CD14-positive monocyte (primary cell): ENCODE measurements at regions not wholly inside any gene's neighbourhood (a gene's known extent, or its start where the extent isn't known, plus 50 kb on each side); places are given as distances from the start of the nearest gene placed in this dataset.

Experiments used
- DNase-seq, 3 donors: peaks; one replicate each; pipeline ENCODE4 v3.0.0-alpha.2; 2011 to 2022
- H2AFZ ChIP-seq: 2 replicates; pipeline ENCODE4 v1.6.0; 2012; ENCODE audit warnings: mild to moderate bottlenecking, low read depth, low read length, inconsistent platforms; ENCODE audit not compliant: insufficient read depth, poor library complexity, severe bottlenecking
- H3K27ac ChIP-seq, 2 donors: 1 replicate in 1 of 2; 2 replicates in 1 of 2; pipeline ENCODE4 v1.5.1; 2012 to 2013; ENCODE audit warnings: low read length in 2 of 2, control low read depth in 1 of 2, inconsistent platforms in 1 of 2, low read depth in 1 of 2, mild to moderate bottlenecking in 1 of 2
- H3K27me3 ChIP-seq, 2 donors: one replicate each; pipeline versions ENCODE4 v1.6.0 to v1.6.1; 2011 to 2013; ENCODE audit warnings: low read length in 2 of 2; ENCODE audit not compliant: control insufficient read depth in 2 of 2, insufficient read depth in 2 of 2
- H3K36me3 ChIP-seq, 2 donors: replicated peaks in 1 of 2; 1 replicate in 1 of 2; 2 replicates in 1 of 2; pipeline versions ENCODE4 v1.5.1 to v1.6.1; 2012 to 2013; ENCODE audit warnings: low read length in 2 of 2, control low read depth in 1 of 2, inconsistent platforms in 1 of 2, mild to moderate bottlenecking in 1 of 2; ENCODE audit not compliant: insufficient read depth in 2 of 2, control insufficient read depth in 1 of 2
- H3K4me1 ChIP-seq, 2 donors: 1 replicate in 1 of 2; 2 replicates in 1 of 2; pipeline versions ENCODE4 v1.5.1 to v1.6.1; 2012 to 2013; ENCODE audit warnings: low read length in 2 of 2, control low read depth in 1 of 2, inconsistent platforms in 1 of 2, mild to moderate bottlenecking in 1 of 2, moderate library complexity in 1 of 2; ENCODE audit not compliant: insufficient read depth in 2 of 2, control insufficient read depth in 1 of 2
- H3K4me2 ChIP-seq: replicated peaks from 2 replicates; pipeline ENCODE3; 2012; ENCODE audit warnings: low read length, moderate library complexity, mild to moderate bottlenecking; ENCODE audit not compliant: poor library complexity, severe bottlenecking; ENCODE audit errors: extremely low read depth
- H3K4me3 ChIP-seq, 3 experiments: fragments of 200-600 bp in 1 of 3; sonication (generic) in 1 of 3; replicated peaks in 1 of 3; 1 replicate in 2 of 3; 2 replicates in 1 of 3; pipeline ENCODE4 v1.5.1; 2011 to 2013; ENCODE audit warnings: low read length in 3 of 3, mild to moderate bottlenecking in 3 of 3, control low read depth in 2 of 3, low read depth in 2 of 3, inconsistent platforms in 1 of 3, moderate library complexity in 1 of 3
- H3K79me2 ChIP-seq: 2 replicates; pipeline ENCODE4 v1.6.0; 2012; ENCODE audit warnings: mild to moderate bottlenecking, control low read depth, inconsistent platforms, low read length, moderate library complexity; ENCODE audit not compliant: insufficient read depth
- H3K9ac ChIP-seq: 2 replicates; pipeline ENCODE4 v1.6.0; 2017; ENCODE audit warnings: low read length, mild to moderate bottlenecking; ENCODE audit not compliant: insufficient read depth, poor library complexity, severe bottlenecking
- H3K9me3 ChIP-seq, 2 donors: replicated peaks in 1 of 2; 1 replicate in 1 of 2; 2 replicates in 1 of 2; pipeline versions ENCODE4 v1.5.1 to v1.6.1; 2012 to 2013; ENCODE audit warnings: low read length in 2 of 2, control low read depth in 1 of 2; ENCODE audit not compliant: control insufficient read depth in 1 of 2, insufficient read depth in 1 of 2
- H4K20me1 ChIP-seq: 2 replicates; pipeline ENCODE4 v1.6.0; 2012; ENCODE audit warnings: mild to moderate bottlenecking, low read length, control low read depth, moderate library complexity; ENCODE audit not compliant: insufficient read depth
- H3K27ac Mint-ChIP-seq, 7 donors: one replicate each; pipeline ENCODE4 v1.8.0; 2020; ENCODE audit warnings: mild to moderate bottlenecking in 7 of 7, mixed read lengths in 7 of 7, moderate library complexity in 6 of 7, inconsistent platforms in 2 of 7
- H3K27me3 Mint-ChIP-seq, 3 donors: one replicate each; pipeline ENCODE4 v1.8.0; 2021 to 2022; ENCODE audit warnings: low read depth in 3 of 3, mild to moderate bottlenecking in 3 of 3, mixed read lengths in 3 of 3, moderate library complexity in 3 of 3, inconsistent platforms in 1 of 3
- H3K36me3 Mint-ChIP-seq, 2 donors: one replicate each; pipeline ENCODE4 v1.8.0; 2020; ENCODE audit warnings: mixed read lengths in 2 of 2, inconsistent platforms in 1 of 2, mild to moderate bottlenecking in 1 of 2
- H3K4me1 Mint-ChIP-seq: one replicate; pipeline ENCODE4 v1.8.0; 2020; ENCODE audit warnings: mild to moderate bottlenecking, mixed read lengths
- H3K4me3 Mint-ChIP-seq, 2 donors: one replicate each; pipeline ENCODE4 v1.8.0; 2020; ENCODE audit warnings: mild to moderate bottlenecking in 2 of 2, mixed read lengths in 2 of 2, moderate library complexity in 1 of 2
- H3K9me3 Mint-ChIP-seq, 7 donors: one replicate each; pipeline ENCODE4 v1.8.0; 2020 to 2022; ENCODE audit warnings: mixed read lengths in 7 of 7, mild to moderate bottlenecking in 6 of 7, moderate library complexity in 6 of 7, inconsistent platforms in 2 of 7
- WGBS: methylation state at CpG from one replicate; pipeline ENCODE4 v1.1.5; 2013; ENCODE audit warnings: missing lambda C conversion rate; ENCODE audit not compliant: insufficient coverage; 5-methylcytosine and 5-hydroxymethylcytosine counted together
- intact Hi-C, 2 donors: fragments of 100-400 bp; cut with micrococcal nuclease; formaldehyde crosslinking; loops; one replicate each; pipeline versions ENCODE4 v1.15.0 to v1.15.1; 2023
- TF ChIP-seq, protein P1 (sequence below): fragments of 200-600 bp; IDR thresholded peaks from one replicate; pipeline ENCODE4 v1.8.0; 2022; ENCODE audit warnings: antibody characterized with exemption, mild to moderate bottlenecking

DNA sequence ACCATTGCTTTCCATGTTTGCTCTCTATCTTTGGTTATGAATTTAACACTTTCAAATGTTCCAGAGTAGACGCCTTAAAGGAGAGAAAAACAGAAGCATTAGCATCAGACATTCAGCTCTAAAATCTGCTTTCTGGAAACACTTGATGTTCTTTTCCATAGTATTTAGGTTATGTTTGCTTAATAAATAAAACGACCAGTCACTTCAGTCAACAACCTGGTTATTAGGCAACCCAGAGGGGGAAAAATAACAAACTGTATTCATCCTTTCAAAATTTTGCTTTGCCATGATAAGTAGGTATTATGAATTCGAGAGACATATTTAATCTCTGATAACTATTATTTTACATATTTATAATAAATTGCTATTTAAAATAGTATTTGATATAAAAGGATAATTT, 1044.7 kb downstream of the CDH9 start:
- no CpG with 5 or more reads among the region's 3 CpGs for WGBS
- peaks cover 0 to 6% of the 10 kb centered on the region in 2 donors for H3K9me3 ChIP-seq
- no peak overlapping the region for H3K4me2 ChIP-seq
- DNase-seq = no peak
- Mint-ChIP-seq H3K4me1 (no peaks in the 10 kb centered on the region), H3K4me3 (no peak overlapping the region), H3K27ac (no peak overlapping the region), H3K27me3 (no peaks in the 10 kb centered on the region), H3K9me3 (peaks cover 0 to 10% (median 2%) of the 10 kb centered on the region in 7 donors), H3K36me3 (no peaks in the 10 kb centered on the region)
- intact Hi-C loops = no loop called here
- no peak overlapping the region for H3K27ac ChIP-seq
- TF ChIP-seq, protein P1, sequence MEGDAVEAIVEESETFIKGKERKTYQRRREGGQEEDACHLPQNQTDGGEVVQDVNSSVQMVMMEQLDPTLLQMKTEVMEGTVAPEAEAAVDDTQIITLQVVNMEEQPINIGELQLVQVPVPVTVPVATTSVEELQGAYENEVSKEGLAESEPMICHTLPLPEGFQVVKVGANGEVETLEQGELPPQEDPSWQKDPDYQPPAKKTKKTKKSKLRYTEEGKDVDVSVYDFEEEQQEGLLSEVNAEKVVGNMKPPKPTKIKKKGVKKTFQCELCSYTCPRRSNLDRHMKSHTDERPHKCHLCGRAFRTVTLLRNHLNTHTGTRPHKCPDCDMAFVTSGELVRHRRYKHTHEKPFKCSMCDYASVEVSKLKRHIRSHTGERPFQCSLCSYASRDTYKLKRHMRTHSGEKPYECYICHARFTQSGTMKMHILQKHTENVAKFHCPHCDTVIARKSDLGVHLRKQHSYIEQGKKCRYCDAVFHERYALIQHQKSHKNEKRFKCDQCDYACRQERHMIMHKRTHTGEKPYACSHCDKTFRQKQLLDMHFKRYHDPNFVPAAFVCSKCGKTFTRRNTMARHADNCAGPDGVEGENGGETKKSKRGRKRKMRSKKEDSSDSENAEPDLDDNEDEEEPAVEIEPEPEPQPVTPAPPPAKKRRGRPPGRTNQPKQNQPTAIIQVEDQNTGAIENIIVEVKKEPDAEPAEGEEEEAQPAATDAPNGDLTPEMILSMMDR = no peak
- no peaks in the 10 kb centered on the region for H3K36me3 ChIP-seq
- no peak overlapping the region for H2AFZ ChIP-seq
- no peaks in the 10 kb centered on the region for H3K79me2 ChIP-seq
- no peak overlapping the region for H3K9ac ChIP-seq
- H3K27me3 ChIP-seq = no peaks in the 10 kb centered on the region
- H3K4me1 ChIP-seq = no peaks in the 10 kb centered on the region
- H4K20me1 ChIP-seq = no peaks in the 10 kb centered on the region
- no peak overlapping the region for H3K4me3 ChIP-seq

DNA sequence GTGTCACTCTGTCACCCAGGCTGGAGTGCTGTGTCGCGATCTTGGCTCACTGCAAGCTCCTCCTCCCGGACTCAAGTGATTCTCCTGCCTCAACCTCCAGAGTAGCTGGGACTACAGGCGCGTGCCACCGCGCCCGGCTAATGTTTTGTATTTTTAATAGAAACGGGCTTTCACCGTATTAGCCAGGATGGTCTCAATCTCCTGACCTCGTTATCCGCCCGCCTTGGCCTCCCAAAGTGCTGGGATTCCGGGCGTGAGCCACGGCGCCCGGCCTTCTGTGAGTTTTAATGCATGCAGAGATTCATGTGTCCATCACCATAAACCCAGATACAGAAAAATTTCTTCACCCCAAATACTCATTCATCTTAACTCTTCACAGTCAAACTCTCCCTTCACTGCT, 1046.7 kb downstream of the CDH9 start:
- intact Hi-C loops = no loop called here
- H3K27ac ChIP-seq = no peak overlapping the region
- no peak overlapping the region for H2AFZ ChIP-seq
- H3K9me3 Mint-ChIP-seq = peaks cover 0 to 5% (median 3%) of the 10 kb centered on the region in 7 donors
- no peak overlapping the region for H3K9ac ChIP-seq
- no peak overlapping the region for H3K4me2 ChIP-seq
- no peaks in the 10 kb centered on the region for H3K4me1 Mint-ChIP-seq
- no peak overlapping the region for H3K4me3 Mint-ChIP-seq
- no peaks in the 10 kb centered on the region for H3K79me2 ChIP-seq
- H3K27me3 Mint-ChIP-seq = no peaks in the 10 kb centered on the region
- no peaks in the 10 kb centered on the region for H3K27me3 ChIP-seq
- no peaks in the 10 kb centered on the region for H3K36me3 ChIP-seq
- H4K20me1 ChIP-seq = no peaks in the 10 kb centered on the region
- no peak for DNase-seq
- TF ChIP-seq, protein P1 = no peak
- no peaks in the 10 kb centered on the region for H3K4me1 ChIP-seq
- H3K4me3 ChIP-seq = no peak overlapping the region
- H3K27ac Mint-ChIP-seq = no peak overlapping the region
- WGBS = 99% methylated on average over 15 of the region's 18 CpGs
- peaks cover 0 to 5% of the 10 kb centered on the region in 2 donors for H3K9me3 ChIP-seq
- H3K36me3 Mint-ChIP-seq = no peaks in the 10 kb centered on the region
